Stimulated activated naive CD8-positive, alpha-beta T cell treated with anti-CD3 and anti-CD28 coated beads, Interleukin-15, Interleukin-2, amounts not matched to agents 100 U/mL and 50 U/mL, for 24 hours (primary cell): ENCODE measurements at regions not wholly inside any gene's neighbourhood (a gene's known extent, or its start where the extent isn't known, plus 50 kb on each side); places are given as distances from the start of the nearest gene placed in this dataset.
"Not testable (repeated sequence)": the region's sequence is repeated elsewhere in the genome, so short reads cannot be mapped to it uniquely, and the experiment has no call there.

Experiments
- ATAC-seq: fragments of 150-1000 bp; cut with Tn5 transposase; one replicate; pipeline ENCODE4 v1.10.0; 2021
- DNase-seq: peaks from one replicate; pipeline ENCODE4 v3.0.0; 2021

- DNase-seq (no peak), ATAC-seq (no peak)
Measured at GRCh38 chr6:114810468-114810867, 467.6 kb upstream of the HS3ST5 start.

DNA sequence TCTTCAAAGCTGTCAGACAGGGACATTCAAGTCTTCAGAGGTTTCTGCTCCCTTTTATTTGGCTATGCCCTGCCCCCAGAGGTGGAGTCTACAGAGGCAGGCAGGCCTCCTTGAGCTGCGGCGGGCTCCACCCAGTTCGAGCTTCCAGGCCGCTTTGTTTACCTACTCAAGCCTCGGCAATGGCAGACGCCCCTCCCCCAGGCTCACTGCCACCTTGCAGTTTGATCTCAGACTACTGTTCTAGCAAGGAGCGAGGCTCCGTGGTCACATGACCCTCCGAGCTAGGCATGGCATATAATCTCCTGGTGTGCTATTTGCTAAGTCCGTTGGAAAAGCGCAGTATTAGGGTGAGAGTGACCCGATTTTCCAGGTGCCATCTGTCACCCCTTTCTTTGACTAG is 462.6 kb upstream of the HS3ST5 start:
- not testable (repeated sequence) for DNase-seq, ATAC-seq

DNA sequence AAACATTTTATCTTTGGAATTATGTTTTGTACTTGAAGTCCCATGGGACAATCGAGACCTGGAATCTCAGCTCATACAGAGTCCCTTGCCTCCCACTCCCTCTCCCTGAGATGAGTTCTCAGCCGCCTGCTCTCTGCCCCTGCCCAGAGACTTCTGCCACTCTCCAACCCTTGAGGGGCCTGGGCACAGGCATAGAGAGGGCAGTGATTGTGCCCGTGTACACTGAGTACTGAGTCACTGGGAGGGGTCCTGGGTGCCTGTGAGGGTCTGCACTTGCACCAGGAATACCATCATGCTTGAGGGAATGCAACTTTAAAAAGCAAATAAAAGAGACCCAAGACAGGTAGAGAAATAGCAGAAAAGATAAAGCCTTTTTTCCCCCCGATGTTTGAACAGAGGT is 453.8 kb upstream of the HS3ST5 start:
- ATAC-seq (no peak), DNase-seq (no peak)

- no peak for DNase-seq
- no peak for ATAC-seq
Measured at GRCh38 chr6:114793428-114793827, 450.6 kb upstream of the HS3ST5 start.

GRCh38 chr6:114785235-114786127 is 442.7 kb upstream of the HS3ST5 start:
- DNase-seq (no peak), ATAC-seq (no peak)

GRCh38 chr6:114783783-114784182 is 441.0 kb upstream of the HS3ST5 start:
- ATAC-seq (no peak), DNase-seq (no peak)

DNA sequence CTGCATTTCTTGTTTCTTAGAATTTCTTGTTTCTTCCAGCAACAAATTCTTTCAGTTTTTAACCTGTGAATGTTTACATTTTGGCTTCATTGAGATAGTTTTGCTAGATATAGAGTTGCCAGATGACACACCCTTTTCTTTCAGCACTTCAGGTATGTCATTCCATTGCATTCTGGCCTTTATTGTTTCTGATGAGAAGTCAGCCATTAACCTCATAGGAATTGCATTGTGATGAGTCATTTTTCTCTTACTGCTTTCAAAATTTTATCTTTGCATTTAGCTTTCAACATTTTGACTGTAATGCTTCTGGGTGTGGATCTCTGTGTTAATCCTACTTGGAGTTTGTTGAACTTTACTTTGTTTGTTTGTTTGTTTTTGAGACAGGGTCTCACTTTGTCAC is 440.3 kb upstream of the HS3ST5 start:
- DNase-seq: no peak
- ATAC-seq: no peak

DNA sequence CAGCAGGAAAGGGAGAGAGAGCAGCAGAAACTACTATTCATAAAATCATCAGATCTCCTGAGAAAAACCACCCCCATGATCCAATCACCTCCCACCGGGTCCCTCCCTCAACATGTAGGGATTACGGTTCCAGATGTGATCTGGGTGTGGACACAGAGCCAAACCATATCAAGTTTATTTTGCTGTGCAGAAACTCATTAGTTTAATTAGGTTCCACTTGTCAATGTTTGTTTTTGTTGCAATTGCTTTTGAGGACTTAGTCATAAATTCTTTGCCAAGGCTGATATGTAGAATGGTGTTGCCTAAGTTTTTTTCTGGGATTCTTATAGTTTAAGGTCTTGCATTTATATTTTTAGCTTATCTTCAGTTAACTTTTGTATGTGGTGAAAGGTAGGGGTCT is 422.0 kb upstream of the HS3ST5 start:
- ATAC-seq (no peak), DNase-seq (no peak)

- ATAC-seq: no peak
- DNase-seq: no peak
Measured at GRCh38 chr6:114762145-114762544, 419.3 kb upstream of the HS3ST5 start.

GRCh38 chr6:114747995-114748625 is 405.3 kb upstream of the HS3ST5 start:
- DNase-seq: peak; percentile 38
- ATAC-seq: no peak

DNA sequence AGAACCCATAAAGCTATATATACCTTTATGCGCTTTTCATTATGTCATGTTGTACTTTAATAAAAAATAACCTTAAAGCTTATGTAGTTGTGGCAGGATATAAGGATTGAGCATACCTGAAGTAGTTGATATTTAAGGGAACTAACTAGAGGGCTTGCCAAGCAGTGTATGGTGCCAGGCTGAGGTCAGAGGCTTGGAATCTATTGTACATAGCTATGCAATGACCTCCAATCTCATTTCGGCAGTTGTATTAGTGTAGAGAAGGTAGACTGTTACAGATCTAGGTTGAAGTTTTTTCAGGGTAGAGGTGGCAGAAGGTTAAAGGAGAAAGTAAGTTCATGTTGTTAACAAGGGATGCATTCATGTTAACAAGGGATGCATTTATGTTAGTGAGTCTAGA is 397.7 kb upstream of the HS3ST5 start:
- DNase-seq: no peak
- no peak for ATAC-seq

- no peak for ATAC-seq
- no peak for DNase-seq
Measured at GRCh38 chr6:114739656-114740055, 396.8 kb upstream of the HS3ST5 start.

- ATAC-seq (no peak), DNase-seq (no peak)
Measured at GRCh38 chr6:114735025-114735735, 392.4 kb upstream of the HS3ST5 start.

DNA sequence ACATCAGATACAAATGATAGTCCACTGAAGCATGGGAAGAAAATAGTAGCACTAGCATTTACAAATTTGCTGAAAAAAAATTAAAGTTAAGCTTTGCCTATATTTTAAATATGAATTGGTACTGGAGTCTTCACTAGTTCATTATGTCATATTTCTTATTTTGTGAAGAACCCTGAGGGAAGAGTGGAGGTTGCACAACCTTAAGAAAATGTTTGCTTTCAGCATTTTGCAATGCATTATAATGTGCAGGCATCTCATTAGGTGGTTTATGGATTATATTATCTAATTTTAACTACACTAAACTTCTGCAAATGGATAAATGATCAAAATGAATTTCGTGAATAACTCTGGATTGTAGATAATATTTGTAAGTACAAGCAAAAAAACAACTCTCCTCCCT is 390.8 kb upstream of the HS3ST5 start:
- DNase-seq (no peak), ATAC-seq (no peak)

- ATAC-seq (no peak), DNase-seq (no peak)
Measured at GRCh38 chr6:114718716-114719270, 376.0 kb upstream of the HS3ST5 start.

DNA sequence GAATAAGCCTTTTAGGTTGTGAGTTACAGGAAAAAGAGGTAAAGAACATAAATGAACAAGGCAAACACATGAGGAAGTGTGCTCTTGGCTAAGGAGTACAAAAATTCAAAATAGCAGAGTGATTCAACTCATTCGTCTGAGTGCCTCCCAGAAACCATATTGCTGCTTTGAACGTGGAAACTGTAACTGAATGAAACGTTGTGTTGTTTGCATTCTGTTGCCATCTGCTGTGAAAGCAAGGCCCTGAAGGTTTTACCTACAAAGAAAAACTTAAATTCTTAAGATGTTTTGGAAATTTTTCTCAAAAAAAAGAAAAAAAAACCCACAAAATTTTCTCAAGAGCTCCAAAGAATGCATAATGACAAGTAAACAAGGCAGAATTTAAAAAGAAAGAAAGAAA is 375.4 kb upstream of the HS3ST5 start:
- ATAC-seq: no peak

DNA sequence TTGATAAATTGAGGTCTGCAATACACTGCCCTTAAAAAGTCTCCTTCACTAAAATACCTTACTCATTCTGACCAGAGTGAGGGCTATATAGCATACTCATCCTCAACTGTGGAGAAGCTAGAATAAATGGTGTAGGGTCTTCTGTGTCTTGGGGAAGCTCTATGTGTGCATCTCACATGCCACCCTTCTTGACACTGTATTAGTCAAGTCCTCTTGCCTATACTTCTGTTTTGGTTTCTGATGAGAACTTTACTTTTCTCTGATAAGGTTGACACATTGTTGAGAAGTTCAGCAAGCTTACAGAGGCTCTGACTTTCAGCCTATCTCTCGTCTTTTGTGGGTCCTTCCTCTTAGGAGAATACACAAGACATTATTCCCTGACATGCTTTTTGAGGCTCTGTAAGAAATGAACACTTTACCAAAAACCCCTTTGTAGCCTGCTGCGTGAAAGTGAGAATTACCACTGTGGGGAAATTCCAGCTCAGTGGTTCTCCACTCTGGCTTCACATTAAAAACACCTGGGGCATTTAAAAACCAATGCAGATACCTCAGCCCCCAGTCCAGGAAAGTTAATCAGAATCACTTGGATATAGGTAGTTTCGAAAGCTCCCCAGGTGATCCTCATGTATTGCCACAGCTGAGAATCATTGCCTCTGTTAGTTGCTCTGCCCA is 372.1 kb upstream of the HS3ST5 start:
- DNase-seq (no peak), ATAC-seq (no peak)

More for the DNA sequence above, 375.4 kb upstream of the HS3ST5 start:
- no peak for DNase-seq

GRCh38 chr6:114713690-114714089 is 370.9 kb upstream of the HS3ST5 start:
- ATAC-seq (no peak), DNase-seq (no peak)

DNA sequence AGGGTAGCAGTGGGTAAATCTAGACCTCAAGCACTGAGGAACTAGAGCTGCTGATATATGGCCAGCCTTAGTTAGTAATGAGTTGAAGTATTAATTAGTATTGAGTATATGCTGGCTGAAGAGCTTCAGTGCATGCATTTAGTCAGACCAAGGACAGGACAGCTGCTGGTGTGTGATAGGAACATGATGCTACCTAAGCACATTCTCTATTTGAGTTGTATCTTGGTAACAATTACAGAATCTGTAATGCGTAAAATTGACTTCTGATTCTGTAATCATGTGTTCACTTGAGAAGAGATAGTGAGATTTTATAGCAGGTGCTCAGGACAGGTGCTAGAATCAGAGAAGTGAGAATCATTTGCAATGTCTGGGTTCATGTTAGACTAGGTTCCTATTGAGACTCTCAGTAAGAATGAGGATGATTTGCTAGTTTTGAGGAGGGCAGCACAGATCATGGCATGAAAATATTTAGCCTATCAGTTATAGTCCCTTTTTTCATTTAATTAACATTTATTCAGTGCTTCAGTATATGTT is 369.4 kb upstream of the HS3ST5 start:
- ATAC-seq (no peak), DNase-seq (no peak)

DNA sequence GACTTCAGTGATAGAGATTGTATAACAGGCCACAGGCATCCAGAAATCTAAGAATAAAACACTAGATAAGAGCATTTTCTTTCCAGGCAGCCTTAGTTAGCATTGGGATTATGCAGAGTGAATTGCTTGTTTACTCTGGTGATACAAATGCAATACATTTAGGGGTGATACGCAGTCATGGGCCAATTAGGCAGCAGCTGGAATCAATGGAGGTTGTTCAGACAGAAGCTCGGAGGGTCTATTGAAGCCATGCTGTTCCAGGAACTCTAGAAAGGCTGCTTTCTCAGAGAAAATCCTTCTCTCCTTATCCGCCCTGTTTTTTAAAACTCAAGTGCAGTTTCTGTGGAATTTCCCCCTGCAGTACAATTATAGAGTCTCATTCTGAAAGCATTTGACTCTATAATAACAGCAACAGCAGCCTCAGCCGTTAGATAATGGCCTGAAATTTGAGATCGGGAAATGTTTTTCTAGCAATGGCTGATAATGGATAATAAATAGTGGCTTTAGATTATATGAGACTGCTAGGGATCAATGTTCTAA is 364.3 kb upstream of the HS3ST5 start:
- ATAC-seq: no peak
- no peak for DNase-seq

DNA sequence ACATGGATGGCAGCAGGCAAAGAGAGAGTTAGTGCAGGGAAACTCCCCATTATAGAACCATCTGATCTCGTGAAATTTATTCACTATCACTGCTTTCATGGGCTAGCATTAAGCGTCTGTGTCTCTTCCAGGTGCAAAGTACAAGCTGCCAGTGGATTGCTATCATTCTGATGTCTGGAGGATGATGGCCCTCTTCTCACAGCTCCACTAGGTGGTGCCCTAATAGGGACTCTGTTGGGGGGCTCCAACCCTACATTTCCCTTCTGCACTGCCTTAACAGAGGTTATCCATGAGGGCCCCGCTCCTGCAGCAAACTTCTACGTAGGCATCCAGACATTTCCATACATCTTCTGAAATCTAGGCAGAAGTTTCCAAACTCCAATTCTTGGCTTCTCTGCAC is 347.8 kb upstream of the HS3ST5 start:
- ATAC-seq (no peak), DNase-seq (no peak)

- DNase-seq (no peak), ATAC-seq (no peak)
Measured at GRCh38 chr6:114659513-114659912, 316.7 kb upstream of the HS3ST5 start.
